ENCODE measurements at regions not wholly inside any gene's neighbourhood (a gene's known extent, or its start where the extent isn't known, plus 50 kb on each side); places are given as distances from the start of the nearest gene placed in this dataset.
A peak's percentile ranks its signal among the peaks of the same experiment; 100 is the strongest.

- DNase-seq (ENCODE audit: low read depth): no peak
These were observed 700.5 kb downstream of the TRIML1 start for GRCh38 chr4:188839704-188840103.

- no peak for DNase-seq (ENCODE audit: low read depth)
These were observed 702.3 kb downstream of the TRIML1 start for GRCh38 chr4:188841523-188841922.

- DNase-seq (ENCODE audit: low read depth): no peak
These were observed 715.2 kb downstream of the TRIML1 start for GRCh38 chr4:188854436-188854835.

GRCh38 chr4:188858696-188859095 is 719.5 kb downstream of the TRIML1 start:
- DNase-seq (ENCODE audit: low read depth): no peak

- DNase-seq (ENCODE audit: low read depth): no peak
These were observed 725.5 kb downstream of the TRIML1 start for GRCh38 chr4:188864741-188865140.

- no peak for DNase-seq (ENCODE audit: low read depth)
These were observed 728.6 kb downstream of the TRIML1 start for GRCh38 chr4:188867796-188868195.

- DNase-seq (ENCODE audit: low read depth): no peak
These were observed 730.3 kb downstream of the TRIML1 start for GRCh38 chr4:188869581-188869980.

GRCh38 chr4:188872809-188873208 is 733.6 kb downstream of the TRIML1 start:
- DNase-seq (ENCODE audit: low read depth): no peak

- no peak for DNase-seq (ENCODE audit: low read depth)
These were observed 737.6 kb downstream of the TRIML1 start for GRCh38 chr4:188876881-188877280.

GRCh38 chr4:188879598-188879997 is 740.4 kb downstream of the TRIML1 start:
- no peak for DNase-seq (ENCODE audit: low read depth)

- DNase-seq (ENCODE audit: low read depth): no peak
These were observed 748.7 kb downstream of the TRIML1 start for GRCh38 chr4:188887905-188888304.

- DNase-seq (ENCODE audit: low read depth): no peak
These were observed 753.6 kb downstream of the TRIML1 start for GRCh38 chr4:188892837-188893236.

GRCh38 chr4:188903986-188904385 is 764.7 kb downstream of the TRIML1 start:
- DNase-seq (ENCODE audit: low read depth): no peak

GRCh38 chr4:188904617-188905016 is 765.4 kb downstream of the TRIML1 start:
- DNase-seq (ENCODE audit: low read depth): no peak

GRCh38 chr4:188905248-188905647 is 766.0 kb downstream of the TRIML1 start:
- DNase-seq (ENCODE audit: low read depth): no peak

- no peak for DNase-seq (ENCODE audit: low read depth)
These were observed 772.0 kb downstream of the TRIML1 start for GRCh38 chr4:188911199-188911598.

GRCh38 chr4:188911707-188912106 is 772.5 kb downstream of the TRIML1 start:
- no peak for DNase-seq (ENCODE audit: low read depth)

GRCh38 chr4:188915175-188915574 is 775.9 kb downstream of the TRIML1 start:
- no peak for DNase-seq (ENCODE audit: low read depth)

GRCh38 chr4:188918787-188919186 is 779.5 kb downstream of the TRIML1 start:
- no peak for DNase-seq (ENCODE audit: low read depth)

- peak; percentile 2 for DNase-seq (ENCODE audit: low read depth)
These were observed 791.6 kb downstream of the TRIML1 start for GRCh38 chr4:188930822-188931221.

GRCh38 chr4:188934320-188934962 is 795.2 kb downstream of the TRIML1 start:
- DNase-seq (ENCODE audit: low read depth): no peak

- no peak for DNase-seq (ENCODE audit: low read depth)
These were observed 802.4 kb downstream of the TRIML1 start for GRCh38 chr4:188941524-188942119.

- DNase-seq (ENCODE audit: low read depth): no peak
These were observed 803.4 kb downstream of the TRIML1 start for GRCh38 chr4:188942606-188943005.

- DNase-seq (ENCODE audit: low read depth): no peak
These were observed 810.4 kb downstream of the TRIML1 start for GRCh38 chr4:188949596-188949995.

Data from activated T-cell treated with anti-CD3 and anti-CD28 coated beads for 1 hour (primary cell).